NOMO-1 (cell line): ENCODE measurements at regions not wholly inside any gene's neighbourhood (a gene's known extent, or its start where the extent isn't known, plus 50 kb on each side); places are given as distances from the start of the nearest gene placed in this dataset.
A peak's percentile ranks its signal among the peaks of the same experiment; 100 is the strongest.

Source experiments
- DNase-seq, 2 experiments: peaks; one replicate each; lab custom pipeline; 2025; ENCODE audit not compliant: unreplicated experiment in 2 of 2; lab: John Stamatoyannopoulos, UW

DNA sequence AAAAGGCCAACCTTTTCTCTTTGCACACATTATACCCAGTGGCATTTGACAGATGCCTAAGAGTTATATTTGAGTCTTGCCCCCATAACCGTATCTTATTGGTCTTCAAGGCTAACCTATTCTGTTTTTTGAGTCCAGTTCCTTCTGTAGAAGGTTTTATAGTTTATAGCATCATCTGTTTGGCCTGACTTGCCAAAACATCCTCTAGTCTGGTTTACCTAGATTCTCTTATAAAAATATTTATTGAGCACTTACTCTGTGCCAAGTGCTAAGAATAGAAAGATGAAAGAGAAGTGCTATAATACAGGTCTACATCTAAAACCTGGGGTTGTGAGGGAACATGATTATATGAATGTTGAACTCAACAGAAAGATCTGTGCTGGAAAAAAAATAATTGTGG is 55.9 kb upstream of the PIP4K2A start:
- no peak for DNase-seq

DNA sequence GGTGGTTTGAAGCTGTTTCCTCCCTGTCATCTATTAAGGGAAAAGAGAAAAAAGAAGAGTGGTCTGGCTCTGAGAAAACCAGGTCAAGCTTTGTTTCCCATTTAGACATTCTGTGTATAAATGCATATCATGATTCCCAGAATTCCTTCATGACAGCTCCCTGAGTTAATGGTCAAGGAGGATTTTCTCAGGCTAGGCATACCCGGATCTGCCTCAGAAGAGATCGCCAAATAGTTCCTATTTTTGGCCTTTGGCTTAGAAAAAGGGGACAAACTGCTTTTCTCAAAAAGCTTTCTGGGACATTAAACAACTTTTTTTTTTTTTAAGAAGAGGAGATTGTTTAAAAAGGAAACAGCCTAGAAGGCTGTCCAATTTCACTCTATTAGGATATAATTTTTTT is 53.5 kb upstream of the PIP4K2A start:
- no peak for DNase-seq

- no peak for DNase-seq
These were observed 52.3 kb upstream of the PIP4K2A start for GRCh38 chr10:22766693-22767092.

DNA sequence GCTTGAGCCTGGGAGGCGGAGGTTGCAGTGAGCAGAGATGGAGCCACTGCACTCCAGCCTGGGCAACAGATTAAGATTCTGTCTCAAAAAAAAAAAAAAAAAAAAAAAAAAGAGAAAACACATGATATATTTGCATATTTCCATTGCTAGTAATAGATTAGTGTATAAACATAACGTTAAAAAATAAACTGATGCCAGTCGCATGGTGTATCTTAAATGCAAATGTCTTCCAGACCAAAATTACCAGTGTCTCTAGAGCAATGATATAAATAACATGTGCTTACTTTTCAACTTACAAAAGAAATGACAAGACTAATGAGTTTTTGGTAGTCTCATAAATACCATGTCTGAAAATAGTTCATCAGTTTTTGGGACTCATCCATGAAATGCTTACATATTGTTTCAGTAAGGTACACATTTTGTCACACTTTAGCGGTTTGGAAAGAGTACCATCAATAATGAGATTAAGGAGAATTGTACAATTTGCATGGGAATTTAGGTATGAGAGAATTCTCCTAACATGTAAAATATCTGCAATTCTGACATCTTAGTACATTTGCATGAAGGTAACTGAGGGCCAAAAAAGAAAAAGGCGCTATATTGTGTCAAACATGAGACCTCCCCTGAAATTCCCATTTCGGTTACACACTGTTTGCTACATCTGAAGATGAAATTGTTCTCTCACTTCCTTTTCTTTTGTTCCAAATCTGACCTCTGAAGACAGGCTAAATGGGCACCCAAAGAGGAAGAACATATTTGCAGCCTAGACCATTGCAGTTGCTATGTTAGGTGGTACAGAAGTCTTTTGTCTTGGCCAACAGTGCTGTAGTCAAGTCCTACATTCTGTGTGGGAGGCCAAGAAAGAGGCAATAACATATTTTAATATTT is 51.5 kb upstream of the PIP4K2A start:
- peak; percentile 80 to 93 for DNase-seq

GRCh38 chr10:22764639-22765038 is 50.3 kb upstream of the PIP4K2A start:
- DNase-seq = no peak
